HL-60 (cell line): ENCODE measurements at regions not wholly inside any gene's neighbourhood (a gene's known extent, or its start where the extent isn't known, plus 50 kb on each side); places are given as distances from the start of the nearest gene placed in this dataset.

Experiments
- CTCF ChIP-seq: IDR thresholded peaks from one replicate; pipeline ENCODE4 v1.5.1; 2011; ENCODE audit warnings: low read length, control low read depth, inconsistent platforms; ENCODE audit not compliant: insufficient read depth
- POLR2AphosphoS5 ChIP-seq: IDR thresholded peaks from 2 replicates; pipeline ENCODE4 v1.6.1; 2012; ENCODE audit warnings: low read depth
- TF ChIP-seq, protein P1 (sequence below): IDR thresholded peaks from 2 replicates; pipeline ENCODE4 v1.6.1; 2012; ENCODE audit warnings: low read depth; ENCODE audit not compliant: insufficient replicate concordance

GRCh38 chr15:59917504-59918157 is 86.5 kb upstream of the FOXB1 start:
- peak; percentile 62 for TF ChIP-seq CTCF
- no peak for TF ChIP-seq POLR2AphosphoS5
- TF ChIP-seq, protein P1, sequence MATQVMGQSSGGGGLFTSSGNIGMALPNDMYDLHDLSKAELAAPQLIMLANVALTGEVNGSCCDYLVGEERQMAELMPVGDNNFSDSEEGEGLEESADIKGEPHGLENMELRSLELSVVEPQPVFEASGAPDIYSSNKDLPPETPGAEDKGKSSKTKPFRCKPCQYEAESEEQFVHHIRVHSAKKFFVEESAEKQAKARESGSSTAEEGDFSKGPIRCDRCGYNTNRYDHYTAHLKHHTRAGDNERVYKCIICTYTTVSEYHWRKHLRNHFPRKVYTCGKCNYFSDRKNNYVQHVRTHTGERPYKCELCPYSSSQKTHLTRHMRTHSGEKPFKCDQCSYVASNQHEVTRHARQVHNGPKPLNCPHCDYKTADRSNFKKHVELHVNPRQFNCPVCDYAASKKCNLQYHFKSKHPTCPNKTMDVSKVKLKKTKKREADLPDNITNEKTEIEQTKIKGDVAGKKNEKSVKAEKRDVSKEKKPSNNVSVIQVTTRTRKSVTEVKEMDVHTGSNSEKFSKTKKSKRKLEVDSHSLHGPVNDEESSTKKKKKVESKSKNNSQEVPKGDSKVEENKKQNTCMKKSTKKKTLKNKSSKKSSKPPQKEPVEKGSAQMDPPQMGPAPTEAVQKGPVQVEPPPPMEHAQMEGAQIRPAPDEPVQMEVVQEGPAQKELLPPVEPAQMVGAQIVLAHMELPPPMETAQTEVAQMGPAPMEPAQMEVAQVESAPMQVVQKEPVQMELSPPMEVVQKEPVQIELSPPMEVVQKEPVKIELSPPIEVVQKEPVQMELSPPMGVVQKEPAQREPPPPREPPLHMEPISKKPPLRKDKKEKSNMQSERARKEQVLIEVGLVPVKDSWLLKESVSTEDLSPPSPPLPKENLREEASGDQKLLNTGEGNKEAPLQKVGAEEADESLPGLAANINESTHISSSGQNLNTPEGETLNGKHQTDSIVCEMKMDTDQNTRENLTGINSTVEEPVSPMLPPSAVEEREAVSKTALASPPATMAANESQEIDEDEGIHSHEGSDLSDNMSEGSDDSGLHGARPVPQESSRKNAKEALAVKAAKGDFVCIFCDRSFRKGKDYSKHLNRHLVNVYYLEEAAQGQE: no peak
